Hypothalamus (tissue), 51 donors: ENCODE measurements at regions not wholly inside any gene's neighbourhood (a gene's known extent, or its start where the extent isn't known, plus 50 kb on each side); places are given as distances from the start of the nearest gene placed in this dataset.
A peak's percentile ranks its signal among the peaks of the same experiment; 100 is the strongest.
"Not testable (repeated sequence)": the region's sequence is repeated elsewhere in the genome, so short reads cannot be mapped to it uniquely, and the experiment has no call there.

Experiments
- DNase-seq, 51 donors: peaks; one replicate each; lab custom pipeline; 2025; lab: John Stamatoyannopoulos, UW

DNA sequence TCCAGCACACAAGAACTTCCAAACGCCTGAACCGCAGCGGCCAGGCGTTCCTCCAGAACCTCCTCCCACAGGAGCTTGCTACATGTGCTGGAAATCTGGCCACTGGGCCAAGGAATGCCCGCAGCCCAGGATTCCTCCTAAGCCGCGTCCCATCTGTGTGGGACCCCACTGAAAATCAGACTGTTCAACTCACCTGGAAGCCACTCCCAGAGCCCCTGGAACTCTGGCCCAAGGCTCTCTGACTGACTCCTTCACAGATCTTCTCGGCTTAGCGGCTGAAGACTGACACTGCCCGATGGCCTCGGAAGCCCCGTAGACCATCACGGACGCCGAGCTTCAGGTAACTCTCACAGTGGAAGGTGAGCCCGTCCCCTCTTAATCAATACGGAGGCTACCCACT is 130.2 kb upstream of the ADCY2 start:
- DNase-seq = not testable (repeated sequence)

DNA sequence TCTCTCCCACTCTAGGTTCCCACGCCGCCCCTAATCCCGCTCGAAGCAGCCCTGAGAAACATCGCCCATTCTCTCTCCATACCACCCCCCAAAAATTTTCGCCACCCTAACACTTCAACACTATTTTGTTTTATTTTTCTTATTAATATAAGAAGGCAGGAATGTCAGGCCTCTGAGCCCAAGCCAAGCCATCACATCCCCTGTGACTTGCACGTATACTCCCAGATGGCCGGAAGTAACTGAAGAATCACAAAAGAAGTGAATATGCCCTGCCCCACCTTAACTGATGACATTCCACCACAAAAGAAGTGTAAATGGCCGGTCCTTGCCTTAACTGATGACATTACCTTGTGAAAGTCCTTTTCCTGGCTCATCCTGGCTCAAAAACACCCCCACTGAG is 127.2 kb upstream of the ADCY2 start:
- DNase-seq = not testable (repeated sequence)

DNA sequence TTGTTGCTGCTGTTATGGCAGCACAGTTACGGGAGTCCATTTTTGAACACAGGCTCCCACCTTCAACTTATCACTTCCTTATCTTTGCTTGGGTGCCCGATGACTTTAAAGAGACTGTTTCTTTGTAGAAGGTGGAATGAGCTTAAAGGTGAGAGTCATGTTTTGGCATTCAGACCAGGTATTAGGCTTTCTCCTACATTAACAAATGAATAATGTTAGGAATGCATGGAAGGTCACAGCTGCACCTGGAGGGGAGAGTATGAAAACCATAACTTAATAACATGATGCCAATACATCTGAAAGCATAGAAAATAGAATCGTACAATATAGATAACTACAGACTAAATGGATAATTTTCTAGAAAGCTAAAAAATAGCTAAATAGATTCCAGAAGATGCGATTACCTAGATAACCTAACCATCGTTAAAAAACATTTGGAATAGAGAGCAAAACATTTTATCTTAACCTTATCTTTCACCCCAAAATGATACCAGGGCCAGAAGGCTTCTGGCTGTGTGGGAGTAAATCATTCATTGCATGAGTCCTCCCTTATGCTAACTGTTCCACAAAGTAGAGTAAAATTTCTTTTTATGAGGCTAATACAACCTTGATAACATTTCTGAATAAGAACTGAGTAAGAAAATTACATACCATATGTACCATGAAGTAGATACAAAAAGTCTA is 126.2 kb upstream of the ADCY2 start:
- DNase-seq = no peak

DNA sequence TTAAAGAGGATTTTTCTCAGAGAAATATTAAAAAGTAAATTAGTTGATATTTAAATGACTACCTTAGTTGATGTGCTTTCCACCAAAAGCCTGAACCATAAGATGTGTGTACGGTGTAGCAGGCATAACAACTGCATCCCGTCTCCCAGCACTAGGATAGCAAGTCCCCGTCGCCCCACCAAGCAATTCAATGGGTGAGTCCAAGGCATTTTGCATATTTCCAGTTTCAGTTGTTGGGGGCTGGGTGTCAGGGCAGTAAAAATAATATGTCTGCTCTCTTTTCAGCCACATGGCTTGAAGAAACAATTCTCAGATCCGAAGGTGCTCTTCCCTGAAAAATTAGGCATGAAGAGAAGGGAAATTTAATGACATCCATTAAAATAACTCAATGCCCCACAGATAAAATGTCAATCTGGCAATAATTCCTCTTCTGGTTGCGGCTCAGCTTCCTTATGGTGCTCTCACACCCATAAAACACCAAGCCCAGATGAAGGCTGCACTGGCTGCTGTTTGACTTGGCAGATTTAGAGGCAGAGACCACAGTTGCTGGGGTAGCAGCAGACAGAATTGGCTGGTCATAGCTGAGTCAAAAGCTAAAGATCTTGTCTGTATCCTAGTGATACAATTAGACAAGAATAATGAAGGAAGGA is 124.4 kb upstream of the ADCY2 start:
- DNase-seq = no peak

DNA sequence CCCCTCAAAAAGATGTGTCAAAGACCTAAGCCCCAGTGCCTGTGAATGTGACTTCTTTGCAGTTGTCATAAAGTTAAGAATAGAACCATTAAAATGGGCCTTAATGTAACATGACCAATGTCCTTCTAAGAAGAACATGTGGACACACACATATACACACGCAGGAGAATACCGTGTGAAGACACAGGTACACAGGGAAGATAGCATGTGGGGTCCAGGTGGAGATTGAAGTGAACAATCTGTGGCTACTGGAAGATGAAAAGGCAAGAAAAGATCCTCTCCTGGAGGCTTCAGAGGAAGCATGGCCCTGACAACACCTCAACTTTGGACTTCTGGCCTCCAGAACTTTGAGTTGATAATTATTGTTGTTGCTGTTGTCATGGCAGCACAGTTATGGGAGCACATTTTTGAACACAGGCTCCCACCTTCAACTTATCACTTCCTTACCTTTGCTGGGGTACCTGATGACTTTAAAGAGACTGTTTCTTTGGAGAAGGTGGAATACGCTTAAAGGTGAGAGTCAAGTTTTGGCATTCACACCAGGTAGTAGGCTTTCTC is 123.5 kb upstream of the ADCY2 start:
- no peak for DNase-seq

DNA sequence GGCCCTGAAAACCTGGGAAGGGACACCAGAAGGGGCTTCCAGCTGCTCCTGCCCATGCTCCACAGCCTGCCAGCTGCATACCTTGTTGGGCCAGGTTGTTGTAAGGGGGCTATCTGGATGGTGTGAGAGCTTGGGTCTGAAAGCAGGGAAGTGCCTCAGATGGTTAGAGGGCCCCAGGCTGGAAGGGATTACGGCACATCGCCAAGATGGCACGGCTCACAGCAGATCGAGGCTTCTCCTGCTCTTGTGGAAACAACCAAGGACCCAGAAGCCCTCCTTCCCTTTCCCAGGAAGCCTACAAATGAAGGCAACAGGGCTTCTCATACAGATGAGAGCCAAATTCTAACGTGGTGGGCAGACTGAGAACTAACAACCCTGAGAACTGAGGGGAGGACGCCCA is 121.7 kb upstream of the ADCY2 start:
- no peak for DNase-seq

DNA sequence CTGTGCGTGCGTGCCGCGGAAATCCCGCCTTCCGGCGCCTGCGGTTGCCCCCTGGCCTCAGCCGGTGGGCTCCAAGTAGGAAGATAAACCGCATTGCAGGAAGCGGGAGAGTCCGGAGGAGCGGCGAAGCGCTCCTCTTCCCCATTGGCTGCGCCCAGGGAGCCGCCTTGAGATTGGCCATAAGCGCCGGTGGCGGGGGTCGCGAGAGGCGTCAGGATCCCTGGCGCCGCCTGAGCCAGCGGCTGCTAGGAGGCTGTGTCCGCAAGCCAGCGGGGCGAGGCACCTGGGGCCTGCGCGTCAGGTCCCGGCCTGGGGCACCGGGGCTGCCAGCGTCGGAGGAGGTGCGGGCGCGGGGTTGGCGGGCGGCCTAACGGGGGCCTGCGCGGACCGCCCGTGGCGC is 106.3 kb upstream of the ADCY2 start:
- DNase-seq = not testable (repeated sequence)

DNA sequence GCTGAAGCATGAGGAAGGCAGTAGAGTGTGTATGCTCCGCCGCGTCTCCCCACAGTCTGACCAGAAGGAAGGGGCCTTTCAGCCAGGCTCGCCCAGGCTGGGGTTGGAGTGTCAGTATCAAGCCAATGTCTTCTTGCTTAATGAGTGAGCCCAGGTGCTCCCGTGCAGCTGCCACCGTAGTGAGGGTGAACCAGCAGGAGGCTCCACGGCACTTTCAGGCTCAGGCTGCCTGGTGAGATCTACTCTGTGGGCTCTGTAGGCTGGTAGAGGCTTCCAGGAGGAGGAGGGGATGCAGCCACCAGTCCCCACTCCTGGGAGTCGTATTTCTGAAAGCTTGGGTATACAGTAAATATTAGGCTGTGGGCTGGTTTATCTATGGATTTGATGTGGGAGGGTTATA is 98.1 kb upstream of the ADCY2 start:
- not testable (repeated sequence) for DNase-seq

DNA sequence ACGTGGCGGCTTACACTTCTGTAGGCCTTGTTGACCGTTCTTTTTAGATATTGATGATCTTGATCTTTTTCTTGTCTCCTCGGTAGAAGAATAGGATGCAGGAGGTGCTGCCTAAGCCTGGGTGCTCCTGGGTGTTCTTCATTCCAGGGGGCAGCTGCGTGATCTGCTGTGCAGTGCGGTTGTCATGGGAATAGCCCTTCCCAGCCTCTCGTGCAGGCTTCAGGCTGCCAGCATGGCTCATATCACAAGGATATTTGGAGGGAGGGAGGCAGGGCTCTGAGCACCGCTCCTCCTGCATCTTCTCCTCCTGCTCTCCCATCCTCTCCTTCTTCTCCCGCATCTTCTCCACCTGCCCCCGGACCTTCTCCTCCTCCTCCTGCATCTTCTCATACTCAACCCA is 96.2 kb upstream of the ADCY2 start:
- peak in 1 of 51 donors; percentile 9 for DNase-seq

DNA sequence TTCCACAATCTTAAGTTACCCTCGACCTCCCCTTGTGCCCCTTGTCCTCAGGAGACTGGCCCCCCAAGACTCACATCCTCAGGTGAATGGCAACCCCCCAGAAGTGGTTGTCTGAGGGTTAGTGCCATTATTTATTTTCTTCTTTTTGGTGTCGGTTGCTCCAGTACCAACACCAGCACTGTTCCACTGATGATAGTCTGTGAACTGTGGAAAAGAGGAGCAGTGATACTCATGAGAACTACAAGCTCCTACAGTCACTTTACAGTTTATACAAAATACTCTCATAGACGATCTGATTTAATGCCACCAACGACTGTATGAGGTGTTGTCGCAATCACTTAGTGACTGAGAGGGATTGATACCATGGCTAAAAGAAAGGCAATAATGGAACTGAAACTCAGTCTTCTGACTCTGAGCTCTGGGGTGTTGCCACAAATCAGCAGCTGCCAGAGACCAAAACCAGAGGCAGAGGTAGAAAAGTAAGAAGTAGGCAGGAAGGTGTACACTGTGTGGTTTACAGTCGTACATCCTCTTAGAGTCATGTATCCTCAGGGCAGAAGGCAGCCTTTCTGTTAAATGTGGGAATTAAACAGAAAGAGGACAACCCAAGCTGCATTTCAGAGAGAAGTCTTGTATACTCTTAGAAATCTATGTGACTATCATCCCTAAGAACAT is 90.8 kb upstream of the ADCY2 start:
- not testable (repeated sequence) for DNase-seq

DNA sequence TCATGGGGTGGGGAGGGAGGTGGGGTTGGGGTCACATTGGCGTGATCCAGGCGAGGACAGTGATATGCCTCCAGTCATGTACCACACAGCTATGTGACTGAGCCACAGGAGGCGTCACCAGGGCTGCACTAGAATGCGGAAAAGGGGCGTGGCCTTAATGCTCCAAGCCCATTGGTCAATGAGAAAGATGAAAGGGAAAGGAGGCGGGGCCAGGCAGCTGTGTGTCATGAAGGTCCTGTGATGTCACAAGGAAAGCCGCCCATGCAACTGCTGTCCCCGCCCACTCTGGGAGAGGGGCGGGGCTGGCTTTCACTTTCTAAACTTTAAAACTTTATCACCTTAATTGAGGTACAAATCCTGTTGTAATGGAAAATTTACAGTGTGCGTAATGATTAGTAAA is 89.4 kb upstream of the ADCY2 start:
- not testable (repeated sequence) for DNase-seq

DNA sequence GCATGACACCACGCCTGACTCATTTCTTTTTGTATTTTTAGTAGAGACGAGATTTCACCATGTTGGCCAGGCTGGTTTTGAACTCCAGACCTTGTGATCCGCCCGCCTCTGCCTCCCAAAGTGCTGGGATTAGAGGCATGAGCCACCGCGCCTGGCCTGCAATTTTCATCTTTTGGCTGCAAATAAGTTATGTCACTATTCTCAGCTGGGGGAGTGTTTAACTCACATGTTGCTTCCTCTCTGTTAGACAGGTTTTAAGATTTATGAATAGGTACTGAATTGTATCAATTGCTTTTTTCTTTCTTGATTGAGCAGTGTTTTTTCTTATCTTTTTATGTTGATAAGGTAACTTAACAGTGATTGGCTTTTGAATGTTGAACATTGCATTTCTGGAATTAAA is 88.2 kb upstream of the ADCY2 start:
- DNase-seq = not testable (repeated sequence)

DNA sequence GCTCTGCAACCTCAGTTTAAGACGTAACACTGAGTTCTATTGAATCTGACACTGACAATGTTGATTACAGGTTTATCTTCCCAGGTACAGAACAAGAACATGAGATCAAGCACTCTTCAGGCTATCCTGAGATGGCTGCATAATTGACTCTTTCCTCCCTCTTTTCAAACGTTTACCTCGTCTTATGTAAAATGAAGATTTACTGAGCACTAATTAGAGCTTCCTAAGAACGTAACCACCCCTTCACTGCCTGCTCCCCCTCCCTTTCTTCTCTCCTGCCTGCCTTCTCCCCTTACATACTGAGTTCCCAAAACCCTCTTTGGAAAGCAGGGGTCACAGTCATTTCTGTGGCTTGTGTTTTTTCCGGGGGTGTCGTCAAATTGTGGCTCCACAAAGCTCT is 86.2 kb upstream of the ADCY2 start:
- DNase-seq = not testable (repeated sequence)

DNA sequence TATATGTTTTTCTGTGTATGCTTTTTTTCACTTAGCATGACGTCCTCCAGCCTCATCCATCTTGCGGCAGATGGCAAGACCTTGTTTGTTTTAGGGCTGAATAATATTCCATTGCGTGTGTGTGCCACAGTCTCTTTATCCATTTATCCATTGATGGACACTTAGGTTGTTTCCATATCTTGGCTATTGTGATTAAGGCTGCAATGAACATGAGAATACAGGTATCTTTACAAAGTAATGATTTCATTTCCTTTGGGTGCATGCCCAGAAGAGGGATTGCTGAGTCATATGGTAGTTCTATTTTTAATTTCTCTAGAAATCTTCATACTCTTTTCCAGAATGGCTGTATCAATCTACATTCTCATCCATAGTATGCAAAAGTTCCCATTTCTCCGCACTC is 85.3 kb upstream of the ADCY2 start:
- not testable (repeated sequence) for DNase-seq

DNA sequence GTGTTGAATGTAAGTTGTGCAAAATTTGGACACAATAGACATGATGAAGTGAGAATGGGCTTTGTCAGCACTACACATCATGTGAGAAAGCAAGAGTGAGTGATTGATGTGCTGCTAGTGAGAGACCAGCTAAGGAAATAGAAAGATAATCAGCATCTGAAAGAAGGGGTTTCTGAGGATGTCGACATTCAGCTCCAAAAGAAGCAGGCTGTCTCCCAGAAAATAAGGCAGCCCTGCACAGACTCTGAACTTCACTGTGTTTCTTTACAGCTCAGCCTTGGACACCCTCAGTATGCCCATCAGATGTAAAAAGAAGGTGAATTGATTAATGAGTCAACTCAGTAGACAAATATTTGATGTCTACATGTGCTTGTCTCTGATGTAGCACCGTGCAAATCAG is 80.8 kb upstream of the ADCY2 start:
- DNase-seq = no peak

DNA sequence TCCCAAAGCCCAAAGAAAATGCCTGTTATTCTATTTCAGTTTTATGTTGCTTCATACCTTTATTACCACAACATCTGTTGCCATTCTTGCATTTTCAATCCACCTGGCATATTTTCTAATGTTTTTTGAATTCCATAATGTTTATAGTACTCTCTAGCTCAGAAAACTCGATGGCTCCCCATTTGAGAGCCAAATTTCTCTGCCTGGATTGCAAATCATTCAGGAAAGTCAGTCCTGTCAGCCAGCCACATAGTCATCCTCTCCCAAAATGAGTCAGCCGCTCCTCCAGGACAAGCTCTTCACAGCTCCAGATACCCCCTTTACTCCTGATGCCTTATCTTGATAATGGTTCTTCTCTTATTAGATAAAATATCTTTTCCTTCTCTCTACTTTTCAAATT is 78.2 kb upstream of the ADCY2 start:
- DNase-seq = no peak

DNA sequence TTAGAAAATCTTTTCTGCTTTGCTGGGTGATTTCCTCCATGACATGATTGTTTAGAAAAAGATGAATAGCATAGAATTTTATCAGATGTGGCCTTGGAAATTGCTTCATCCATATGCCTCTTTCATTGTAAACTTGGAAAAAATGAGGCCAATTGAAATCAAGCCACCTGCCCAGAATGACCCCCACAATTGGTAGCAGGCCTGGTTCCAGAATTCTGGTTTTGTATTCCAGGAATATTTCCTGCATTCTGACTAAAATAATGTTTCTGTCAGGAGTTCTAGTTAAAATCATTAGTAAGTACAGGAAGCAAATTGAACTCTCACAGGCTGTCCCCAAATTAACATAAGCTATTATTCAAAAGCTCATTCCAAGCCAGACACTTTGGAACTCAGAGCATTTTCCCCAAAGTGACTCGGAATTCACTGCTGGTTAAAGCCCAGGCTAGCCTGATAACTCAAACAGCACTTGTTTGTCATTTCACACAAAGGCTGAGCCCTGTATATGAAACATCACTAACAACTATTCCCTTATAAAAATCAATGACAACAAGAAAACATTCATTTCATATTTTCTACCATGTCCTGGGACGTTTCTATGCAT is 75.1 kb upstream of the ADCY2 start:
- DNase-seq = no peak

DNA sequence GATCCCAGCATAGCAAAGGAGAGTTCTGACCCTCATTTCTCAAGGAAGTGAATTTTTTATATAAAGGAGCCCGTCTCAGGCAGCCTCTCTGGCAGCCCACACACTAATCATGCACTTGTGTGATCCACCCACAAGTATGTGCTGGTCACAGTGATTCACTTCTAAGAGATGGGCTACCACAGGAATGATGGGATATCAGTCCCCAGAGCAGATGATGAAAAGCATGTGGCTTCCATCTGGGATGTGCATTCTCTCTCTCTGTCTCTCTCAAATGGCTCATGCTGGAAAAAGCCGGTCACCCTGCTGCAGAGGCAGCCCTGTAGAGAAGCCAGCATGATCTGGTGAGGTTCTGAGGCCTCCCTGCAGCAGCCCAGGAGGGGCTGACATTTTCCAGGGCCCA is 74.2 kb upstream of the ADCY2 start:
- DNase-seq = peak in 1 of 51 donors; percentile 25

DNA sequence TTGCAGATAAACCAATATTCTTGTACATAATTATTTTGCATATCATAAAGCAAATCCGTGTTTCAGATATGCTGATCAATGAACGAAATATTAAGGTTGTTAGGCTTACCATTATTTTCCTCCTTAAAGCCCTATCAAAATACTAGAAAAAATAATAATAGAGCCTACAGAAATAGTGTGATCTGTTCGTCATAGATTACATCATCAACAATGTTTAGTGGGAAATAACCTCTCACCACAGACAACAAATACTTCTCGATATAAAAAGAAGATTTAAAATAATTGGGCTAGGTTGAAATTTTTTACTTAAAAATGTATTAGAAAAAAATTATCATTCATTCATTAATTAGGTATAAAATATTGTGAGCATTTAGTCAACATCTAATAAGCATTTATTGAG is 71.0 kb upstream of the ADCY2 start:
- no peak for DNase-seq

DNA sequence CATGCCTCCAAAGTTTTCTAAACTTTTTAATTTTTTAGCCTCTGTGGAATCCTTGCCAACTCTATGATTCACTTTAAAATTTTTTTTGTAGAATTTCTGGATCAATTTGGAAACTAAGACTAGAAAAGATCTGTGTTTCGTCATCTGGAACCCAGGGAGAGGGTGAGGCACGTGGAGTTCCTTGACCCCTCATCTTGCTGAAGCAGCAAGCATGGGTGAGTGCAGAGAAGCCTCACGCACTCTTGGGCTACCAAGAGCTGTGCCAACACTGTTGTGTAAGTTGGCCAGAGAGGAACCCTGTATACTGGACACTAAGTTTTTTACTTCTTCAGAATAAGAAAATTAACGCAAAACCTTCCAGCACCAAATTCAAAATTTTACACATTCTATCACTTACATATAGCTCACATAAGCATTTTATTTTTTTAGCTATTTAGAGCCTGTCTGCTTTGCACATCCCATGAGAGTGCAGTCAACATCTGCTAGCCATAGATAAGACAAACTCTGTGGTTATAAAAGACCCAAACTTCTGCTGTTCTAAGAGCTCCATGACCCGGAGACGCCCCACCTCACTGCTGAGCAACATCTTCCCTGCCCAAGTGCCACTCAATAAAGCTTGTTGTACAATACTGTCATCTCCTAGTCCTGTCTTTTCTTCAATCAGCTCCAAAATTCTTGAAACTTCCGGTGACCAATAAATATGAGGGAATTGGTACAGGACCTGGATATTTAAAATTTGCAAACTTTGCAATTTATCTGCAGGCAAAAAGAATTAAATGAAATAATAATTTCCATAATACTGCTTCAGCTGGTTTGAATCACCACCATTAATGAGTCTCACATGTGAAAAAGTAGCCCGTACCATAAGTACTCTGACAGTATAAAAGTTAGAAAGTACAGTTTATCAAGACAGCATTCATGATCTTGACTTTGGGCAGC is 69.7 kb upstream of the ADCY2 start:
- no peak for DNase-seq
